ENCODE measurements at regions not wholly inside any gene's neighbourhood (a gene's known extent, or its start where the extent isn't known, plus 50 kb on each side); places are given as distances from the start of the nearest gene placed in this dataset.

- TF ChIP-seq Cebpa-rat (IDR thresholded peaks at IDR 0.05): no peak
- H3K4me2 ChIP-seq: no peak overlapping the region
- H3K4me1 ChIP-seq: peaks cover 6% of the 10 kb centered on the region; the same call in 1 of the 2 replicates
- no peak overlapping the region for H3K4me3 ChIP-seq
- no peaks in the 10 kb centered on the region for H3K27me3 ChIP-seq
- H3K36me3 ChIP-seq: no peaks in the 10 kb centered on the region
- no peaks in the 10 kb centered on the region for H3K9me3 ChIP-seq
- no peak overlapping the region for H3K9ac ChIP-seq
- no peaks in the 10 kb centered on the region for H4K20me1 ChIP-seq
- H3K27ac ChIP-seq: no peak overlapping the region
Measured at GRCh38 chr13:63311587-63311986, 1895.9 kb upstream of the PCDH20 start.

- no peak overlapping the region for H3K4me3 ChIP-seq
- H3K36me3 ChIP-seq: no peaks in the 10 kb centered on the region
- H3K9ac ChIP-seq: no peak overlapping the region
- H3K4me1 ChIP-seq: peaks cover 6% of the 10 kb centered on the region; the same call in 1 of the 2 replicates
- H4K20me1 ChIP-seq: no peaks in the 10 kb centered on the region
- H3K9me3 ChIP-seq: peaks cover 9% of the 10 kb centered on the region
- no peak overlapping the region for H3K27ac ChIP-seq
- no peak for TF ChIP-seq Cebpa-rat (IDR thresholded peaks at IDR 0.05)
- no peaks in the 10 kb centered on the region for H3K27me3 ChIP-seq
- H3K4me2 ChIP-seq: no peak overlapping the region
Measured at GRCh38 chr13:63308549-63309165, 1893.0 kb upstream of the PCDH20 start.

- no peaks in the 10 kb centered on the region for H3K27me3 ChIP-seq
Measured at GRCh38 chr13:63307228-63307627, 1891.6 kb upstream of the PCDH20 start.

GRCh38 chr13:63305641-63306133 lies 1890.0 kb upstream of the PCDH20 start:
- no peaks in the 10 kb centered on the region for H3K36me3 ChIP-seq
- H3K9ac ChIP-seq: no peak overlapping the region
- no peak overlapping the region for H3K4me2 ChIP-seq
- peaks cover 9% of the 10 kb centered on the region for H3K9me3 ChIP-seq
- no peaks in the 10 kb centered on the region for H4K20me1 ChIP-seq
- H3K4me3 ChIP-seq: no peak overlapping the region
- H3K27ac ChIP-seq: no peak overlapping the region
- H3K4me1 ChIP-seq: peaks cover 6% of the 10 kb centered on the region; the same call in 1 of the 2 replicates
- TF ChIP-seq Cebpa-rat (IDR thresholded peaks at IDR 0.05): no peak
- no peaks in the 10 kb centered on the region for H3K27me3 ChIP-seq

More at GRCh38 chr13:63307228-63307627, 1891.6 kb upstream of the PCDH20 start:
- Histone ChIP-seq H3K9me3 (peaks cover 9% of the 10 kb centered on the region), H3K9ac (no peak overlapping the region), H3K27ac (no peak overlapping the region), H3K4me3 (no peak overlapping the region), H3K4me2 (0 out of 2 replicates have a peak overlapping the region, but pooled peaks have one; percentile 14), H3K4me1 (peaks cover 6% of the 10 kb centered on the region; the same call in 1 of the 2 replicates), H4K20me1 (no peaks in the 10 kb centered on the region), H3K36me3 (no peaks in the 10 kb centered on the region)
- TF ChIP-seq Cebpa-rat (IDR thresholded peaks at IDR 0.05): no peak

GRCh38 chr13:63304497-63304896 lies 1888.8 kb upstream of the PCDH20 start:
- Histone ChIP-seq H4K20me1 (no peaks in the 10 kb centered on the region), H3K36me3 (no peaks in the 10 kb centered on the region), H3K27ac (no peak overlapping the region), H3K27me3 (no peaks in the 10 kb centered on the region), H3K4me3 (no peak overlapping the region), H3K4me1 (peaks cover 6% of the 10 kb centered on the region; the same call in 1 of the 2 replicates), H3K4me2 (no peak overlapping the region), H3K9me3 (peaks cover 9% of the 10 kb centered on the region), H3K9ac (no peak overlapping the region)
- no peak for TF ChIP-seq Cebpa-rat (IDR thresholded peaks at IDR 0.05)

- no peaks in the 10 kb centered on the region for H3K36me3 ChIP-seq
- H3K9ac ChIP-seq: no peak overlapping the region
- no peak overlapping the region for H3K4me3 ChIP-seq
- TF ChIP-seq Cebpa-rat (IDR thresholded peaks at IDR 0.05): no peak
- H3K4me1 ChIP-seq: peaks cover 8% of the 10 kb centered on the region
- H3K27me3 ChIP-seq: no peaks in the 10 kb centered on the region
- H4K20me1 ChIP-seq: no peaks in the 10 kb centered on the region
- H3K27ac ChIP-seq: no peak overlapping the region
- H3K9me3 ChIP-seq: no peaks in the 10 kb centered on the region
- H3K4me2 ChIP-seq: no peak overlapping the region
Measured at GRCh38 chr13:63299866-63300394, 1884.3 kb upstream of the PCDH20 start.

GRCh38 chr13:63297163-63297562 lies 1881.5 kb upstream of the PCDH20 start:
- Histone ChIP-seq H3K4me3 (no peak overlapping the region), H3K9ac (no peak overlapping the region), H3K4me1 (peaks cover 8% of the 10 kb centered on the region), H3K36me3 (no peaks in the 10 kb centered on the region), H3K27me3 (no peaks in the 10 kb centered on the region), H3K9me3 (no peaks in the 10 kb centered on the region), H4K20me1 (no peaks in the 10 kb centered on the region), H3K27ac (no peak overlapping the region), H3K4me2 (no peak overlapping the region)
- no peak for TF ChIP-seq Cebpa-rat (IDR thresholded peaks at IDR 0.05)

GRCh38 chr13:63291701-63292100 lies 1876.1 kb upstream of the PCDH20 start:
- TF ChIP-seq Cebpa-rat (IDR thresholded peaks at IDR 0.05): no peak
- H3K4me2 ChIP-seq: no peak overlapping the region
- H3K4me1 ChIP-seq: no peaks in the 10 kb centered on the region; the same call in 1 of the 2 replicates
- H4K20me1 ChIP-seq: no peaks in the 10 kb centered on the region
- H3K9me3 ChIP-seq: no peaks in the 10 kb centered on the region
- no peak overlapping the region for H3K9ac ChIP-seq
- no peak overlapping the region for H3K27ac ChIP-seq
- H3K27me3 ChIP-seq: no peaks in the 10 kb centered on the region
- no peaks in the 10 kb centered on the region for H3K36me3 ChIP-seq
- no peak overlapping the region for H3K4me3 ChIP-seq

- Histone ChIP-seq H3K27me3 (no peaks in the 10 kb centered on the region), H4K20me1 (no peaks in the 10 kb centered on the region), H3K36me3 (no peaks in the 10 kb centered on the region), H3K9me3 (no peaks in the 10 kb centered on the region; the same call in 1 of the 2 replicates), H3K9ac (no peak overlapping the region), H3K4me1 (no peaks in the 10 kb centered on the region; the same call in 1 of the 2 replicates), H3K4me2 (no peak overlapping the region), H3K4me3 (no peak overlapping the region), H3K27ac (no peak overlapping the region)
- TF ChIP-seq Cebpa-rat (IDR thresholded peaks at IDR 0.05): no peak
Measured at GRCh38 chr13:63288576-63288975, 1872.9 kb upstream of the PCDH20 start.

GRCh38 chr13:63287926-63288325 lies 1872.3 kb upstream of the PCDH20 start:
- Histone ChIP-seq H3K4me2 (no peak overlapping the region), H3K9ac (no peak overlapping the region), H3K4me1 (no peaks in the 10 kb centered on the region; the same call in 1 of the 2 replicates), H3K36me3 (no peaks in the 10 kb centered on the region), H3K9me3 (no peaks in the 10 kb centered on the region; the same call in 1 of the 2 replicates), H3K4me3 (no peak overlapping the region), H3K27ac (no peak overlapping the region), H4K20me1 (no peaks in the 10 kb centered on the region), H3K27me3 (no peaks in the 10 kb centered on the region)
- no peak for TF ChIP-seq Cebpa-rat (IDR thresholded peaks at IDR 0.05)

Measured in BLaER1 (cell line).